Kidney (tissue), 13 donors: ENCODE measurements at regions not wholly inside any gene's neighbourhood (a gene's known extent, or its start where the extent isn't known, plus 50 kb on each side); places are given as distances from the start of the nearest gene placed in this dataset.
A peak's percentile ranks its signal among the peaks of the same experiment; 100 is the strongest.

ENCODE experiments used
- DNase-seq, 5 donors: peaks; one replicate each; pipeline ENCODE4 v3.0.0-alpha.2; 2013 to 2020
- FAIRE-seq: peaks from 2 replicates; lab custom pipeline; 2012; peaks lifted over from hg19 to GRCh38; lab: Jason Lieb, UNC
- H3K27ac ChIP-seq, 2 donors: one replicate each; pipeline ENCODE4 v1.7.0; 2013; ENCODE audit warnings: low read depth in 2 of 2, low read length in 2 of 2, inconsistent platforms in 1 of 2
- H3K27me3 ChIP-seq: one replicate; pipeline ENCODE4 v1.7.1; 2013; ENCODE audit warnings: low read length, inconsistent platforms; ENCODE audit not compliant: control insufficient read depth, insufficient read depth
- H3K36me3 ChIP-seq, 3 donors: one replicate each; pipeline versions ENCODE4 v1.7.0 to v1.7.1; 2013; ENCODE audit warnings: low read length in 3 of 3, control low read depth in 1 of 3, inconsistent platforms in 1 of 3; ENCODE audit not compliant: insufficient read depth in 3 of 3, control insufficient read depth in 2 of 3
- H3K4me1 ChIP-seq, 3 donors: one replicate each; pipeline versions ENCODE4 v1.7.0 to v1.7.1; 2013; ENCODE audit warnings: low read length in 3 of 3, inconsistent platforms in 1 of 3, low read depth in 1 of 3; ENCODE audit not compliant: control insufficient read depth in 2 of 3, insufficient read depth in 2 of 3
- H3K4me3 ChIP-seq, 3 donors: one replicate each; pipeline versions ENCODE4 v1.7.0 to v1.8.1; 2013; ENCODE audit warnings: low read length in 3 of 3, control low read depth in 1 of 3, inconsistent platforms in 1 of 3
- H3K9ac ChIP-seq, 3 donors: one replicate each; pipeline versions ENCODE4 v1.7.0 to v1.7.1; 2013; ENCODE audit warnings: low read length in 3 of 3, control low read depth in 1 of 3, inconsistent platforms in 1 of 3
- H3K9me3 ChIP-seq, 3 donors: one replicate each; pipeline versions ENCODE4 v1.7.0 to v1.7.1; 2013; ENCODE audit warnings: low read length in 3 of 3, control low read depth in 1 of 3, inconsistent platforms in 1 of 3; ENCODE audit not compliant: control insufficient read depth in 2 of 3, insufficient read depth in 1 of 3
- CTCF ChIP-seq: IDR thresholded peaks from 3 replicates; pipeline ENCODE4 v1.5.1; 2012; ENCODE audit warnings: mild to moderate bottlenecking, moderate library complexity, borderline replicate concordance; ENCODE audit not compliant: insufficient read depth; ENCODE audit errors: extremely low read depth
- intact Hi-C: fragments of 100-400 bp; cut with DNase I; formaldehyde crosslinking; loops from one replicate; pipeline ENCODE4 v1.11.1; 2022
- donor health status: control.
- donor health status: control.
- donor health status: control.
- donor health status: control.
- donor health status: control.
- donor health status: DM: yes; HTN: yes; CAD: no.
- donor health status: Normal renal cell carcinoma (clear cell type).

DNA sequence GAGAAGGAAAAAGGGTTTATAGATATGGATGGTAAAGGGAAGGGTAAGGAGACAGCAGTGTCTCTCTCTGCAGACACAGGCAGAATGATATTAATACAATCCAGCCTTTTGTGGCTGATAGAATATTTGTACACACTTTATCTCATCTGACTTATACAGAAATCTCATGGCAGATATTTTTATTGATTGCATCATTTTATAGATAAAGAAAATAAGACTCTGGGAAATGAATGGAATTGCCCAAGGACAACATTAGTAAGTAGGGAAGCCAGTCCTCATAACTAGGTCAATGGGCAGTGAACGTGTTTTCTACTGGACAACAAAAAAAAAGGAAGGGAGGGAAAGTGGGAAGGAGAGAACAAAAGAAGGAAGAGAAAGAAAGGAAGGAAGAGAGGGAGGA lies 236.4 kb upstream of the EPHA4 start:
- no peak overlapping the region for H3K27ac ChIP-seq
- no peak overlapping the region for H3K4me3 ChIP-seq
- intact Hi-C loops = no loop called here
- H3K27me3 ChIP-seq = no peaks in the 10 kb centered on the region
- TF ChIP-seq CTCF = no peak
- DNase-seq = no peak
- H3K9me3 ChIP-seq = no peaks in the 10 kb centered on the region
- H3K4me1 ChIP-seq = no peaks in the 10 kb centered on the region
- FAIRE-seq = no peak
- H3K36me3 ChIP-seq = no peaks in the 10 kb centered on the region
- H3K9ac ChIP-seq = no peak overlapping the region

GRCh38 chr2:221807706-221808105 lies 235.6 kb upstream of the EPHA4 start:
- no peaks in the 10 kb centered on the region for H3K36me3 ChIP-seq
- no peaks in the 10 kb centered on the region for H3K4me1 ChIP-seq
- no peak overlapping the region for H3K9ac ChIP-seq
- no peaks in the 10 kb centered on the region for H3K27me3 ChIP-seq
- H3K4me3 ChIP-seq = no peak overlapping the region
- intact Hi-C loops = no loop called here
- DNase-seq (no peak), FAIRE-seq (no peak)
- H3K27ac ChIP-seq = no peak overlapping the region
- no peak for TF ChIP-seq CTCF
- H3K9me3 ChIP-seq = no peaks in the 10 kb centered on the region

- Histone ChIP-seq H3K27me3 (no peaks in the 10 kb centered on the region), H3K27ac (no peak overlapping the region), H3K9ac (no peak overlapping the region), H3K4me1 (no peaks in the 10 kb centered on the region), H3K4me3 (no peak overlapping the region), H3K36me3 (no peaks in the 10 kb centered on the region), H3K9me3 (no peaks in the 10 kb centered on the region)
- intact Hi-C loops = no loop called here
- no peak for TF ChIP-seq CTCF
- FAIRE-seq (no peak), DNase-seq (no peak)
These were observed 230.0 kb upstream of the EPHA4 start for GRCh38 chr2:221802089-221802488.

GRCh38 chr2:221792971-221793521 lies 220.9 kb upstream of the EPHA4 start:
- H3K4me3 ChIP-seq = no peak overlapping the region
- FAIRE-seq (no peak), DNase-seq (peak in 4 of 5 donors; percentile 46 to 72 (median 62))
- H3K27me3 ChIP-seq = no peaks in the 10 kb centered on the region
- no peaks in the 10 kb centered on the region for H3K4me1 ChIP-seq
- H3K9me3 ChIP-seq = no peaks in the 10 kb centered on the region
- intact Hi-C loops = no loop called here
- H3K27ac ChIP-seq = no peak overlapping the region
- H3K9ac ChIP-seq = no peak overlapping the region
- no peak for TF ChIP-seq CTCF
- no peaks in the 10 kb centered on the region for H3K36me3 ChIP-seq
